ENCODE measurements at regions not wholly inside any gene's neighbourhood (a gene's known extent, or its start where the extent isn't known, plus 50 kb on each side); places are given as distances from the start of the nearest gene placed in this dataset.

GRCh38 chr2:189338115-189338514 is 103.2 kb upstream of the WDR75 start:
- no peak for TF ChIP-seq POLR2A (IDR thresholded peaks at IDR 0.05)
- TF ChIP-seq, protein P1, sequence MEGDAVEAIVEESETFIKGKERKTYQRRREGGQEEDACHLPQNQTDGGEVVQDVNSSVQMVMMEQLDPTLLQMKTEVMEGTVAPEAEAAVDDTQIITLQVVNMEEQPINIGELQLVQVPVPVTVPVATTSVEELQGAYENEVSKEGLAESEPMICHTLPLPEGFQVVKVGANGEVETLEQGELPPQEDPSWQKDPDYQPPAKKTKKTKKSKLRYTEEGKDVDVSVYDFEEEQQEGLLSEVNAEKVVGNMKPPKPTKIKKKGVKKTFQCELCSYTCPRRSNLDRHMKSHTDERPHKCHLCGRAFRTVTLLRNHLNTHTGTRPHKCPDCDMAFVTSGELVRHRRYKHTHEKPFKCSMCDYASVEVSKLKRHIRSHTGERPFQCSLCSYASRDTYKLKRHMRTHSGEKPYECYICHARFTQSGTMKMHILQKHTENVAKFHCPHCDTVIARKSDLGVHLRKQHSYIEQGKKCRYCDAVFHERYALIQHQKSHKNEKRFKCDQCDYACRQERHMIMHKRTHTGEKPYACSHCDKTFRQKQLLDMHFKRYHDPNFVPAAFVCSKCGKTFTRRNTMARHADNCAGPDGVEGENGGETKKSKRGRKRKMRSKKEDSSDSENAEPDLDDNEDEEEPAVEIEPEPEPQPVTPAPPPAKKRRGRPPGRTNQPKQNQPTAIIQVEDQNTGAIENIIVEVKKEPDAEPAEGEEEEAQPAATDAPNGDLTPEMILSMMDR (IDR thresholded peaks at IDR 0.05), result no peak
- TF ChIP-seq POLR2AphosphoS5 (IDR thresholded peaks at IDR 0.05), result no peak
